ENCODE measurements at regions not wholly inside any gene's neighbourhood (a gene's known extent, or its start where the extent isn't known, plus 50 kb on each side); places are given as distances from the start of the nearest gene placed in this dataset.

DNA sequence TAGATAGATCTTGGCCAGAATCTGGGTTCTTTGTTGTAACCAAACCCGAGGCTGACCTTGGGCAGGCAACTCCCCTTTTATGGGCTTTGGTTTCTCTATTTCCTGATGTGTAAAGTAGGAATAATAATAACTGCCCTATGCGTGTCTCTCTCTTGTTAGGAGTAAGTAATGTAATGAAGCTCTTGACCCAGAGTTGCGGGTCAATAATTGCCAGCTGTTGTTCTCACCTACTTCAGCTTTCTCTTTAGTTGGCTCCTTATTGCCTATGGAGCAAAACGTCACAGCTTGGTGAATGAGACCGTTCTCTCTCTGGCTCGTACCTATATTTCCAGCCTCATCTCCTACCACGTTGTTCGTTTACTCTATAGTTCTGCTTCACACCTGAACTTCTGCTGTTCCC, 56.6 kb upstream of the KIRREL3 start:
- no peak for DNase-seq (ENCODE audit: low read depth in 4 of 4, low spot score in 1 of 4)

DNA sequence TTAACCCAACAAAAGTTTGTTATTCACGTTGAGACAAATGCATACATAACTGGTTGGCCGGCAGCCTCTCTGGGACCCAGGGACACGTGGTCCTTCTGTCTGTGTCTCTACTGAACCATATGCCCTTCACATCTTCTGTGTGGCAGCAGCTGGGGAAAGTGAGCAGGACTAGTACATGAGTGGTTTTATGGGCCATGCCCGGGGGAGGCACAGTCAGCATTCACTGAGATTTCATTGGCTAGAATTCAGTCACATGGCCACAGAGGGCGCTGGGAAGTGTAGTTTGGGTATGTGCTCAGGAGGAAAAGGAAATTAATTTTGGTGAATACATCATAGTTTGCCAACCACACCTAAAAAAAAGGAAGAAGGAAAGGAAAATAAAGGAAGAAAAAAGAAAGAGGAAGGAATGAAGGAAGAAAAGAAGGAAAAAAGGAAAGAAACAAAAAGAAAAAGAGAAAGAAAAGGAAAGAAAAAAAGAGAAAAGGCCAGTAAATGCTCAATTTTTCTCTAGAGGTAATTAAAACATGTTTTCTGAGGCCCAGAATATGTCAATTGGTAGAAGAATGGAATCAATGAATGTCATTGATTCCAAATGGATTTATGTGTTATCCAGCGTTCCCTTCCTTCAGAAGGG, 55.9 kb upstream of the KIRREL3 start:
- DNase-seq (ENCODE audit: low read depth in 4 of 4, low spot score in 1 of 4) = no peak

DNA sequence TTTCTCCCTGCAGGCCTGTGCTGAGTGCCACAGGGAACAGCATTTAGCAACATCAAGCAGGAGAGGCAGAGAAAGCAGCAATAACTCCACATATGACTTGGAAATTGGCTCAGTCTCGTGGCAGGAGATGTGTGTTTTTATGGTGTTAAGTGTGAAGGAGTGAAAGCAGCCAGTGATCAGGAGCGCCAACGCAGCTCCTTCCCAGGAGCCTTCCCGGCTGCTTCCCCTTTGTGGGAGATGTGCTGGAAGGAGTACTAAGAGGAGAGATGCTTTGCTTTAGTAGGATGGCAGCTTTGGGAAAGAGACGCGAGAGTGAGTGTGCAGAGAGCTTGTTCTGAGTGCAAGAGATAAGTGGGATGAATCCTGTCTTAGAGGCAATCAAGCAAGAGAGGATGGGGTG, 54.7 kb upstream of the KIRREL3 start:
- DNase-seq (ENCODE audit: low read depth in 4 of 4, low spot score in 1 of 4) = no peak

DNA sequence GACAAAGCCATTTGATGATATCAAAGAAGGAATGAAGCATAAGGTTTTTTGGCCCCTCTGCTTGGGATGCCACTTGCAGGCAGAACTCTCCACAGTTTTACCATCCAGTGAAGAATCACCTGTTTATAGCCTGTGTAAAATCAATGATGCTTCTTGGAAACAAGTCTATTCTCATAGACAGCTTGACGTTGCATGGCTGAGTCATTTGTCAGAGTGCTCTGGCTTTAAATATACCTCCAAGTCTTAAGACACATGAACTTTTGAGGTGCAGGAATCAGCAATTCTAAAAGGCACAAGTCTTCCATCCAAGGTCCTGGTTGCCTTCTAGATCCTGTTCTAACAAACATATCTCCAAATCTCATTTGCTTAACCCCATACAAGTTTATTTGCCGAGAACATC, 53.6 kb upstream of the KIRREL3 start:
- no peak for DNase-seq (ENCODE audit: low read depth in 4 of 4, low spot score in 1 of 4)

DNA sequence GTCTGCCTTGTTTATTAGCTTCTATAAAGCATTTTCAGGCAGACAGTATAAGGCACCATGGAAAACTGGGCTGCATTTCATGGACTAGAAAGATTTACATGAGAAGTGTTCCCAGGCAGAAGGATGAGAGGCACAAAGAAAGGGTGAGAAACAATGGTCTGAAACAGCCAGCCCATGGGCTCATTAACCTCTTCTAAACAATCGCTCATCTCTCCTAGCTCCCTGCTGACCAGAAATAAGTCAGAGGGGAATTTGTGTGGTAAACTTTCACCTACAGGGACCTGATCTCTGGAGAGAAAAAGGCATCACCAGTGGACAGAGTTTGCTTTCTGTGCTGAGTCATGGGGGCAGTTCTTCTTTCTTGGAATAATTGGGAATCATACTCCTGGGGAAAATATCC, 51.8 kb upstream of the KIRREL3 start:
- DNase-seq (ENCODE audit: low read depth in 4 of 4, low spot score in 1 of 4) = no peak

Measured in stimulated activated CD4-positive, alpha-beta T cell treated with anti-CD3 and anti-CD28 coated beads, Interleukin-1b, Interleukin-23, amount 100 ng/mL, for 24 hours (primary cell).